ENCODE measurements at regions not wholly inside any gene's neighbourhood (a gene's known extent, or its start where the extent isn't known, plus 50 kb on each side); places are given as distances from the start of the nearest gene placed in this dataset.

DNA sequence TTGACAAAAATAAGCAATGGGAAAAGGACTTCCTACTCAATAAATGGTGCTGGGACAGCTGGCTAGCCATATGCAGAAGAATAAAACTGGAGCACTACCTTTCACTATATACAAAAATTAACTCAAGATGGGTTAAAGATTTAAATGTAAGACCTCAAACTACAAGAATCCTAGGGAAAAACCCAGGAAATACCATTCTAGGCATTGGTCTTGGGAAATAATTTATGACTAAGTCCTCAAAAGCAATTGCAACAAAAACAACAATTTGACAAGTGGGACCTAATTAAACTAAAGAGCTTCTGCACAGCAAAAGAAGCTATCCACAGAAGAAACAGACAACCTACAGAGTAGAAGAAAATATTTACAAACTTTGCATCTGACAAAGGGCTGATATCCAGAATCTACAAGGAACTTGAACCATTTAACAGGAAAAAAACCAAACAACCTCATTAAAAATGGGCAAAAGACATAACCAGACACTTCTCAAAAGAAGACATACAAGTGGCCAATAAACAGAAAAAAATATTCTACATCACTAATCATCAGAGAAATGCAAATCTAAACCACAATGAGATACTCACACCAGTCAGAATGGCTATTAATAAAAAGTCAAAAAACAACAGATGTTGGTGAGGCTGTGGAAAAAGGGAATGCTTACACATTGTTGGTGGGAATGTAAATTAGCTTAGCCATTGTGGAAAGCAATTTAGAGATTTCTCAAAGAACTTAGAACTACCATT, 75.2 kb upstream of the CPEB4 start:
- H4K20me1 ChIP-seq = no peaks in the 10 kb centered on the region
- H3K9me3 ChIP-seq (replicated peaks in 1 of 11) = peaks cover under 1 to 22% (median 7%) of the 10 kb centered on the region in 11 experiments; a peak in 15 of 22 replicates
- TF ChIP-seq Cebpa-rat (IDR thresholded peaks at IDR 0.05) = no peak
- peak overlapping the region in 3 of 11 experiments; percentile 0 to 39 (median 23); a peak in 2 of 22 replicates for H3K4me2 ChIP-seq
- H3K36me3 ChIP-seq = no peaks in the 10 kb centered on the region
- no peak overlapping the region for H3K9ac ChIP-seq
- H3K27me3 ChIP-seq = no peaks in the 10 kb centered on the region
- H3K4me1 ChIP-seq = peaks cover 28 to 41% (median 33%) of the 10 kb centered on the region in 10 experiments
- H3K27ac ChIP-seq = no peak overlapping the region
- no peak overlapping the region for H3K4me3 ChIP-seq

DNA sequence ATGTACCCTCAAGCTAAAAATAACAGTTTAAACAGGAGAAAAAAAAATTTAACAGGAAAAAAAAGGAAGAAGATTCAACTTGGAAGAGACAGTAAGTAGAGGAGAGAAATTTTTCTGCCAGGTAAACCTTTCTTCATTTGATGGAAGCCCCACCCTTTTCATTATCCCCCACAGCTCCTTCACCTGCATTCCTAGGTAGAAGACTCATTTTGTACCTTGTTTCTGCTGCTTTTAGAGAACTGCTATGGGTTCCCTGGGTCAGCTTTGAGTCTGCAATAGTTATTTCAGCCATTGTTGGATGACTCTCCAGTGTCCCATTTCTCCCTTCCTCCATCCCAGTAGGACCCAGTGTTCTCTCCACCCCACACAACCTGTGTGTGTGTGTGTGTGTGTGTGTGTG, 74.1 kb upstream of the CPEB4 start:
- Histone ChIP-seq H3K4me1 (peaks cover 19 to 30% (median 25%) of the 10 kb centered on the region in 10 experiments), H4K20me1 (no peaks in the 10 kb centered on the region), H3K27me3 (no peaks in the 10 kb centered on the region), H3K27ac (no peak overlapping the region), H3K9me3 (replicated peaks in 1 of 11) (peaks cover 6 to 33% (median 17%) of the 10 kb centered on the region in 11 experiments; a peak in 20 of 22 replicates), H3K9ac (no peak overlapping the region), H3K4me2 (no peak overlapping the region), H3K4me3 (no peak overlapping the region), H3K36me3 (no peaks in the 10 kb centered on the region)
- no peak for TF ChIP-seq Cebpa-rat (IDR thresholded peaks at IDR 0.05)

DNA sequence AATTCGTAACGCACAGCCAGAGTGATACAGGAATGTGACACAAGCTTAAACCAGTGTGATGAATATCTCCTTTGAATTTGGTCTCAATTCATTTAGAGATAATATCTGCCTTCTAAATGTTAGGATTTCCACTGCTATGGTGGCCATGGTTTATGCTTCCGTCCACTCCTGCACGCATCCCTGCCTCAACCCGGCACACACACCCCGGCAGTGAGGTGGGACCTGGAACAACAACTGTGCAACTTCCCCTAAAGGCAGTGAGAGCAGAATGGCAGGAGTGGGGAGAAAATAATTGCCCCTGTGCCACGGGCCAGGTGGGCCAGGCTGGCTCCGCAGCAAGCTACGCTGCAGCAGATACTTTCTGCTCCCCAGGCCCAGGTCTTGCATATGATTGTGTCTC, 72.6 kb upstream of the CPEB4 start:
- Histone ChIP-seq H3K27me3 (no peaks in the 10 kb centered on the region), H3K4me3 (no peak overlapping the region), H3K36me3 (no peaks in the 10 kb centered on the region), H3K4me2 (peak overlapping the region in 1 of 11 experiments; percentile 5; a peak in 1 of 22 replicates), H4K20me1 (no peaks in the 10 kb centered on the region), H3K27ac (no peak overlapping the region), H3K9me3 (replicated peaks in 1 of 11) (peaks cover 6 to 43% (median 24%) of the 10 kb centered on the region in 11 experiments; a peak in 20 of 22 replicates), H3K4me1 (peaks cover 12 to 30% (median 17%) of the 10 kb centered on the region in 10 experiments), H3K9ac (no peak overlapping the region)
- no peak for TF ChIP-seq Cebpa-rat (IDR thresholded peaks at IDR 0.05)

GRCh38 chr5:173816728-173817127, 71.4 kb upstream of the CPEB4 start:
- no peak overlapping the region for H3K4me3 ChIP-seq
- no peaks in the 10 kb centered on the region for H3K27me3 ChIP-seq
- H3K27ac ChIP-seq = no peak overlapping the region
- H3K4me1 ChIP-seq = peaks cover 24 to 42% (median 29%) of the 10 kb centered on the region in 10 experiments
- no peaks in the 10 kb centered on the region for H4K20me1 ChIP-seq
- no peaks in the 10 kb centered on the region for H3K36me3 ChIP-seq
- peaks cover 6 to 34% (median 19%) of the 10 kb centered on the region in 11 experiments; a peak in 20 of 22 replicates for H3K9me3 ChIP-seq (replicated peaks in 1 of 11)
- no peak for TF ChIP-seq Cebpa-rat (IDR thresholded peaks at IDR 0.05)
- no peak overlapping the region for H3K9ac ChIP-seq
- H3K4me2 ChIP-seq = no peak overlapping the region

DNA sequence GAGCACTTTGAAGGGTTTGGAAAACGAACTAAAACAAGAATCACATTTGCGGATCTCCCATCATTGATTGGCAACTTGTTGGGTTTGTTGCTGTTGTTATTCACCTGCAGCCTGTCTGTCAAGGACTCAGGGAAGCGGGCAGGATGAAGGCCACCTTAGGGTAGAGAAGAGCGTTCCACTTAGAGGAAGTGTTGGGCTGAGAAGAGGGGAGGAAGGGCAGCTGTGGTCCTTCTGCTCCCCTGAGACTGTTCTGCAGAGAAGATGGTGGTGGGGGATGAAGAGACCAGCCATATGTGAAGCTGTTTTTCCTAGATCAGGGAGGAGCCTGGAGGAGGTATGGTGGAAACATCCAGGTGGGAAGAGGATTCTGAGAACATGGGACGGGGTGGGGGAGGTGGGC, 70.6 kb upstream of the CPEB4 start:
- no peak overlapping the region for H3K9ac ChIP-seq
- H4K20me1 ChIP-seq = no peaks in the 10 kb centered on the region
- H3K9me3 ChIP-seq (replicated peaks in 1 of 11) = peaks cover 3 to 27% (median 19%) of the 10 kb centered on the region in 11 experiments; a peak in 18 of 22 replicates
- H3K27ac ChIP-seq = no peak overlapping the region
- H3K4me3 ChIP-seq = no peak overlapping the region
- H3K4me2 ChIP-seq = peak overlapping the region in 10 of 11 experiments; percentile 10 to 66 (median 53); a peak in 20 of 22 replicates
- H3K4me1 ChIP-seq = peaks cover 25 to 50% (median 29%) of the 10 kb centered on the region in 10 experiments
- no peak for TF ChIP-seq Cebpa-rat (IDR thresholded peaks at IDR 0.05)
- H3K36me3 ChIP-seq = no peaks in the 10 kb centered on the region
- no peaks in the 10 kb centered on the region for H3K27me3 ChIP-seq

DNA sequence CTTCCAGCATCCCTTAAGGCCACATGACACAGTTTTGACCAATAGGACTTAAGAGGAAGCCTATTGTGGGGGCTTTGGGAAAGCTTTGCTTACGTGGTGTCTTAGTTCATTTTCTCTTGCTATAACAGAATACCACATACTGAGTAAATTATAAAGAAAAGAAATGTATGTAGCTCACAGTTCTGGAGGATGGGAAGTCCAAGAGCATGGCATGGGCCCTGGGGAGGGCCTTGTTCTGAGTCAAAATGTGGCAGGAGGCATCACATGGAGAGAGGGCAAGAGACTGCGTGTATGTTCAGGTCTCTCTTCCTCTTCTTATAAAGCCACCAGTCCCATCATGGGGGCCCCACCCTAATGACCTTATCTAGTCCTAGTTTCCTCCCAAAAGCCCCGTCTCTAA, 68.6 kb upstream of the CPEB4 start:
- no peak for TF ChIP-seq Cebpa-rat (IDR thresholded peaks at IDR 0.05)
- H3K27ac ChIP-seq = no peak overlapping the region

DNA sequence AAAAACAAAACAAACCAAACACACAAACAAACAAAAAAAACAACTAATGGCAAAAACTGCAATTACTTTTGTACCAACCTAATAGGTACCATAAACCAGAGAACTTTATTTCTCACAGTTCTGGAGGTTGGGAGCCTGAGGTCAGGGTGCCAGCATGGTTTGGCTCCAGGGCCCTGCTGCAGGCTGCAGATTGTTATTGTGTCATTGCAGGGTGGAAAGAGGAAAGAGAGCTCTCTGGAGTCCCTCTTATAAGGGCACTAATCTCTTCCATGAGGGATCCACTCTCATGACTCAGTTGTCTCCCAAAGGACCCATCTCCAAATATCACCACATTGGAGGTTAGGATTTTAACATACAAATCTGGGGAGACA, 64.9 kb upstream of the CPEB4 start:
- H3K9me3 ChIP-seq (replicated peaks in 1 of 11) = peaks cover 7 to 26% (median 22%) of the 10 kb centered on the region in 11 experiments; a peak in 21 of 22 replicates
- no peaks in the 10 kb centered on the region for H3K36me3 ChIP-seq
- peaks cover 22 to 55% (median 27%) of the 10 kb centered on the region in 10 experiments for H3K4me1 ChIP-seq
- H3K4me2 ChIP-seq = no peak overlapping the region; a peak in 1 of 22 replicates
- H3K4me3 ChIP-seq = no peak overlapping the region
- no peak overlapping the region for H3K9ac ChIP-seq
- no peak for TF ChIP-seq Cebpa-rat (IDR thresholded peaks at IDR 0.05)
- H4K20me1 ChIP-seq = no peaks in the 10 kb centered on the region
- H3K27ac ChIP-seq = no peak overlapping the region
- no peaks in the 10 kb centered on the region for H3K27me3 ChIP-seq

More for the DNA sequence above, 68.6 kb upstream of the CPEB4 start:
- Histone ChIP-seq H3K4me3 (no peak overlapping the region), H3K4me1 (peaks cover 27 to 56% (median 38%) of the 10 kb centered on the region in 10 experiments), H3K9ac (no peak overlapping the region), H3K4me2 (no peak overlapping the region), H3K36me3 (no peaks in the 10 kb centered on the region), H3K27me3 (no peaks in the 10 kb centered on the region), H3K9me3 (replicated peaks in 1 of 11) (peaks cover 0 to 23% (median 18%) of the 10 kb centered on the region in 11 experiments; a peak in 16 of 22 replicates), H4K20me1 (no peaks in the 10 kb centered on the region)

- Histone ChIP-seq H3K27me3 (no peaks in the 10 kb centered on the region), H3K9ac (no peak overlapping the region; a peak in 1 of 22 replicates), H4K20me1 (no peaks in the 10 kb centered on the region), H3K27ac (0 out of 22 replicates have a peak overlapping the region, but pooled peaks of 1 of the 11 experiments have one; percentile 18), H3K4me1 (peaks cover 23 to 60% (median 30%) of the 10 kb centered on the region in 10 experiments), H3K9me3 (replicated peaks in 1 of 11) (peaks cover 9 to 23% (median 18%) of the 10 kb centered on the region in 11 experiments; a peak in 21 of 22 replicates), H3K36me3 (no peaks in the 10 kb centered on the region), H3K4me2 (peak overlapping the region; percentile 5 to 55 (median 39); a peak in 19 of 22 replicates), H3K4me3 (no peak overlapping the region)
- TF ChIP-seq Cebpa-rat (IDR thresholded peaks at IDR 0.05) = no peak
Measured at GRCh38 chr5:173823721-173824567, 64.2 kb upstream of the CPEB4 start.

Data from BLaER1 treated with 17β-estradiol and CSF1 and Interleukin-3, amounts not matched to agents 10 nM and 100 nM (cell line).